Esophagus squamous epithelium (tissue), 4 donors: ENCODE measurements at regions not wholly inside any gene's neighbourhood (a gene's known extent, or its start where the extent isn't known, plus 50 kb on each side); places are given as distances from the start of the nearest gene placed in this dataset.

Source experiments
- CTCF ChIP-seq, 6 experiments: fragments of 450-650 bp in 4 of 6; fragments of 200-600 bp in 2 of 6; sonication (generic) in 2 of 6; IDR thresholded peaks; one replicate each; pipeline ENCODE4 v1.5.1; 2016 to 2019; ENCODE audit warnings: antibody characterized with exemption in 6 of 6, mild to moderate bottlenecking in 4 of 6, moderate library complexity in 4 of 6
- POLR2A ChIP-seq, 4 donors: fragments of 450-650 bp; IDR thresholded peaks; one replicate each; pipeline ENCODE4 v1.6.1; 2017; ENCODE audit warnings: antibody characterized with exemption in 4 of 4, mild to moderate bottlenecking in 4 of 4, moderate library complexity in 3 of 4

DNA sequence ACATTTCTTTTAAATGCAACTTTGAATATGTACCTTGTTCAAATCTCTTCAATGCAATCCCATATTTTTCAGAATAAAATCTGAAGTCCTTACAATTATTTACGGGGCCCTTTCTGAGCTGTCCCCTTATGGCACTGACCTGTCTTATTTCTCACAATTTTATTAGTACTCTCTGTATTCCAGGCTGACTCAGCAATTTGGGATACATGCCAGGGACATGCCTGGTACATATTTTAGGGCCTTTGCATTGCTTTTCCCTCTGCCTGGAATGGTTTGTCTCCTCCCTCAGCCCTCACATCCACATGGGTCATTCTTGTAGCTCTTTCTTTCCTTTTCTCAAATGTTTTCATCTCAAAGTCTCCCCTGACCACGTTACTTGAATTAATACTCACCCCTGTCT, 172.2 kb upstream of the TECRL start:
- TF ChIP-seq CTCF (IDR thresholded peaks at IDR 0.05) = no peak
- TF ChIP-seq POLR2A (IDR thresholded peaks at IDR 0.05) = no peak
